ENCODE measurements at regions not wholly inside any gene's neighbourhood (a gene's known extent, or its start where the extent isn't known, plus 50 kb on each side); places are given as distances from the start of the nearest gene placed in this dataset.

DNA sequence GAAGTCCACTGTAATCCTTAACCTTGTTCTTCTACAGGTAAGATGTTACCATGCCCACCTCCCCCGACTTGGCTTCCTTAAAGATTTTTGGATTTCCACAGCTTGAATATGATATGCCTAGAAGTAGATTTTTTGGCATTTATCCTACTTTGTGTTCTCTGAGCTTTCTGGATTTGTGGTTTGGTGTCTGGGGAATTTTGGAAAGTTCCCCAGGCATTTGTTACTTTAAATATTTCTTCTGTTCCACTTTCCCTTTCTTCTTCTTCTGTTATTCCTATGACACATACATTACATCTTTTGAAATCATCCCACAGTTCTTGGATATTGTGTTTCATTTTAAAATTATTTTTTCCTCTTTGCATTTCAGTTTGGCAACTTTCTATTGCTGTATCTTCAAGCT, 122.1 kb upstream of the TMEM108 start:
- ATAC-seq (no peak), DNase-seq (no peak)
- Histone ChIP-seq H2AFZ (ENCODE audit: low read length) (no peak overlapping the region), H3K79me2 (ENCODE audit: low read length) (no peaks in the 10 kb centered on the region), H3K4me3 (ENCODE audit: low read length) (no peak overlapping the region), H3K9ac (ENCODE audit: low read length) (no peak overlapping the region), H3K9me2 (replicated peaks; ENCODE audit: low read length) (no peaks in the 10 kb centered on the region), H3K27me3 (ENCODE audit: low read length) (peaks cover 24% of the 10 kb centered on the region; the same call in 1 of the 2 replicates), H3K9me3 (ENCODE audit: low read length) (no peaks in the 10 kb centered on the region), H3F3A (ENCODE audit: low read length, unreplicated experiment) (no peaks in the 10 kb centered on the region), H3K27ac (ENCODE audit: low read length) (no peak overlapping the region), H4K20me1 (ENCODE audit: low read length) (no peaks in the 10 kb centered on the region), H3K4me1 (ENCODE audit: insufficient read depth, low read length) (no peaks in the 10 kb centered on the region), H3K4me2 (ENCODE audit: low read length) (no peak overlapping the region), H3K36me3 (ENCODE audit: low read depth, low read length) (no peaks in the 10 kb centered on the region)
- ChIA-PET CTCF (no interaction called here), POLR2A (ENCODE audit: unreplicated experiment) (no interaction called here)
- intact Hi-C loops (cut with micrococcal nuclease): no loop called here
- TF ChIP-seq EZH2phosphoT487 (IDR thresholded peaks at IDR 0.05; ENCODE audit: borderline replicate concordance, low read length): no peak
- no peak for TF ChIP-seq EZH2 (IDR thresholded peaks at IDR 0.05; ENCODE audit: low read length, unreplicated experiment)
- TF ChIP-seq, protein P1, sequence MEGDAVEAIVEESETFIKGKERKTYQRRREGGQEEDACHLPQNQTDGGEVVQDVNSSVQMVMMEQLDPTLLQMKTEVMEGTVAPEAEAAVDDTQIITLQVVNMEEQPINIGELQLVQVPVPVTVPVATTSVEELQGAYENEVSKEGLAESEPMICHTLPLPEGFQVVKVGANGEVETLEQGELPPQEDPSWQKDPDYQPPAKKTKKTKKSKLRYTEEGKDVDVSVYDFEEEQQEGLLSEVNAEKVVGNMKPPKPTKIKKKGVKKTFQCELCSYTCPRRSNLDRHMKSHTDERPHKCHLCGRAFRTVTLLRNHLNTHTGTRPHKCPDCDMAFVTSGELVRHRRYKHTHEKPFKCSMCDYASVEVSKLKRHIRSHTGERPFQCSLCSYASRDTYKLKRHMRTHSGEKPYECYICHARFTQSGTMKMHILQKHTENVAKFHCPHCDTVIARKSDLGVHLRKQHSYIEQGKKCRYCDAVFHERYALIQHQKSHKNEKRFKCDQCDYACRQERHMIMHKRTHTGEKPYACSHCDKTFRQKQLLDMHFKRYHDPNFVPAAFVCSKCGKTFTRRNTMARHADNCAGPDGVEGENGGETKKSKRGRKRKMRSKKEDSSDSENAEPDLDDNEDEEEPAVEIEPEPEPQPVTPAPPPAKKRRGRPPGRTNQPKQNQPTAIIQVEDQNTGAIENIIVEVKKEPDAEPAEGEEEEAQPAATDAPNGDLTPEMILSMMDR (conservative IDR thresholded peaks at IDR 0.05; ENCODE audit: low read depth, low read length): no peak
- no TSS peak for BruUV-seq (replicated peaks)

DNA sequence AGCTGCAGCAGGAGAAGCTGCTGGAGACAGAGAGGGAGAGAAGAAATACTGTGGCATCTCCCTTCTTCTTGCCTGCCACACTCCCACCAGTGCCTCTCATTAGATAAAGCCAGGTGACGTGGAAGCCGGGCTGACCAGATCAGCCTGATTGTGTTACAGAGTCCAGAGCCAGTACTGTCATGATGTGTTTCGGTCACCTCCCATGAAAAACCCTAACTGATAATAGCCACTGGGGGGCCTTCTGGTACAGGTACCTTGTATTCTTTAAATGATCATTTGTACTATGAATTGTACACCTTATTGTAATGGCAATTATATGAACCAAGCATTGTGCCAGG, 125.8 kb upstream of the TMEM108 start:
- POLR2A ChIA-PET (ENCODE audit: unreplicated experiment): no interaction called here

DNA sequence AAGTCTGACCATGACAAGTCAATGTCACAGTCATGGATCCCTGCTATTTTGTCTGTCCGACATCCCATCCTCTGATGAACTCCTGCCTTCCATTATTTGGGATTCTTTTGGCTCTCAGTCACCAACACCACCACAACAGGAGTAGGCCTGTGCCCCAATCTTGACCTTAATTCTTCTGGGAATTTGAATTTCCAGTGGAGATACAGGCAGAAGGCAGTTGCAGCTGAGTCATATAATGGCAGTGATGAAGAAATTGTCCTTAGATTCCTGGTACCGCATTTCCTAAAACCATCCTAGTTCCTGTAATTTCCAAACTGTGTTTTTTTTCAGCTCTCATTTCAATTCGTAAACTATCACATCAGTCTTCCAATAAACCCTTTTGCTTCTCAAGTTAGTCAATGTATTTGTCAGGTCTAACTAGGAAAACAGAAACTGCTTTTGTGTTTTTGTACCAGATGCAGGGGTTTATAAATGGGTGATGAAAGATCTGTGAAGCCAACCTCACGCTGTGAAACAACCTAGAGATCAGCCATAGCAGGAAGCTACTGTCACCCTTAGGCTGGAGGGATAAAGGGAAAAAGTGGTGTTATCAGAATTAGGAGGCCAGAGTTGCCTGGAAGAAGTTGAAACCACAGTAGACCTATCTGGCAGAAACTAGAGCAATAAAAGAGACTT, 126.3 kb upstream of the TMEM108 start:
- H3K4me1 ChIP-seq (ENCODE audit: insufficient read depth, low read length): no peaks in the 10 kb centered on the region
- ATAC-seq: no peak
- no peak overlapping the region for H3K4me3 ChIP-seq (ENCODE audit: low read length)
- no peaks in the 10 kb centered on the region for H4K20me1 ChIP-seq (ENCODE audit: low read length)
- ChIA-PET POLR2A (ENCODE audit: unreplicated experiment) (no interaction called here), CTCF (no interaction called here)
- H3K27me3 ChIP-seq (ENCODE audit: low read length): peaks cover 13% of the 10 kb centered on the region; the same call in 1 of the 2 replicates
- TF ChIP-seq EZH2 (IDR thresholded peaks at IDR 0.05; ENCODE audit: low read length, unreplicated experiment) (no peak), EZH2phosphoT487 (IDR thresholded peaks at IDR 0.05; ENCODE audit: borderline replicate concordance, low read length) (no peak)
- TF ChIP-seq, protein P1 (conservative IDR thresholded peaks at IDR 0.05; ENCODE audit: low read depth, low read length): no peak
- no peak overlapping the region for H3K9ac ChIP-seq (ENCODE audit: low read length)
- no peak for DNase-seq
- intact Hi-C loops (cut with micrococcal nuclease): no loop called here
- no peak overlapping the region for H3K4me2 ChIP-seq (ENCODE audit: low read length)
- no TSS peak for BruUV-seq (replicated peaks)
- no peaks in the 10 kb centered on the region for H3K36me3 ChIP-seq (ENCODE audit: low read depth, low read length)
- H2AFZ ChIP-seq (ENCODE audit: low read length): no peak overlapping the region
- H3K79me2 ChIP-seq (ENCODE audit: low read length): no peaks in the 10 kb centered on the region
- H3K9me2 ChIP-seq (replicated peaks; ENCODE audit: low read length): no peaks in the 10 kb centered on the region
- H3K27ac ChIP-seq (ENCODE audit: low read length): no peak overlapping the region
- H3F3A ChIP-seq (ENCODE audit: low read length, unreplicated experiment): no peaks in the 10 kb centered on the region
- no peaks in the 10 kb centered on the region for H3K9me3 ChIP-seq (ENCODE audit: low read length)

More for the DNA sequence above, 125.8 kb upstream of the TMEM108 start:
- no TSS peak for BruUV-seq (replicated peaks)
- ATAC-seq (no peak), DNase-seq (no peak)
- CTCF ChIA-PET: no interaction called here
- Histone ChIP-seq H3K36me3 (ENCODE audit: low read depth, low read length) (no peaks in the 10 kb centered on the region), H3F3A (ENCODE audit: low read length, unreplicated experiment) (no peaks in the 10 kb centered on the region), H3K27ac (ENCODE audit: low read length) (no peak overlapping the region), H3K9me3 (ENCODE audit: low read length) (no peaks in the 10 kb centered on the region), H3K4me2 (ENCODE audit: low read length) (no peak overlapping the region), H3K27me3 (ENCODE audit: low read length) (peaks cover 13% of the 10 kb centered on the region; the same call in 1 of the 2 replicates), H3K79me2 (ENCODE audit: low read length) (no peaks in the 10 kb centered on the region), H2AFZ (ENCODE audit: low read length) (no peak overlapping the region), H3K4me1 (ENCODE audit: insufficient read depth, low read length) (no peaks in the 10 kb centered on the region), H3K4me3 (ENCODE audit: low read length) (no peak overlapping the region), H3K9me2 (replicated peaks; ENCODE audit: low read length) (no peaks in the 10 kb centered on the region), H3K9ac (ENCODE audit: low read length) (no peak overlapping the region), H4K20me1 (ENCODE audit: low read length) (no peaks in the 10 kb centered on the region)
- TF ChIP-seq EZH2phosphoT487 (IDR thresholded peaks at IDR 0.05; ENCODE audit: borderline replicate concordance, low read length) (no peak), EZH2 (IDR thresholded peaks at IDR 0.05; ENCODE audit: low read length, unreplicated experiment) (no peak)
- TF ChIP-seq, protein P1 (conservative IDR thresholded peaks at IDR 0.05; ENCODE audit: low read depth, low read length): no peak
- intact Hi-C loops (cut with micrococcal nuclease): no loop called here
